Liver (tissue), 3 donors: ENCODE measurements at regions not wholly inside any gene's neighbourhood (a gene's known extent, or its start where the extent isn't known, plus 50 kb on each side); places are given as distances from the start of the nearest gene placed in this dataset.

Experiments
- HNF4G ChIP-seq: IDR thresholded peaks from 2 replicates; pipeline ENCODE4 v1.6.1; 2016; ENCODE audit warnings: antibody characterized with exemption
- TAF1 ChIP-seq: conservative IDR thresholded peaks from 2 replicates; pipeline ENCODE4 v1.6.1; 2016; ENCODE audit warnings: antibody characterized with exemption, mild to moderate bottlenecking
- TF ChIP-seq, protein P1 (sequence below): IDR thresholded peaks from 2 replicates; pipeline ENCODE4 v1.6.1; 2016; ENCODE audit warnings: antibody characterized with exemption
- TF ChIP-seq, protein P2 (sequence below): fragments of 150-350 bp; IDR thresholded peaks from 2 replicates; pipeline ENCODE4 v1.5.1; 2017; ENCODE audit warnings: improper control_type of control experiment, low read depth, low read length; ENCODE audit not compliant: missing input control
- TF ChIP-seq, protein P3 (sequence below): IDR thresholded peaks from 2 replicates; pipeline ENCODE4 v1.6.1; 2016; ENCODE audit warnings: antibody characterized with exemption
- donor health status: healthy.
- donor health status: healthy.

DNA sequence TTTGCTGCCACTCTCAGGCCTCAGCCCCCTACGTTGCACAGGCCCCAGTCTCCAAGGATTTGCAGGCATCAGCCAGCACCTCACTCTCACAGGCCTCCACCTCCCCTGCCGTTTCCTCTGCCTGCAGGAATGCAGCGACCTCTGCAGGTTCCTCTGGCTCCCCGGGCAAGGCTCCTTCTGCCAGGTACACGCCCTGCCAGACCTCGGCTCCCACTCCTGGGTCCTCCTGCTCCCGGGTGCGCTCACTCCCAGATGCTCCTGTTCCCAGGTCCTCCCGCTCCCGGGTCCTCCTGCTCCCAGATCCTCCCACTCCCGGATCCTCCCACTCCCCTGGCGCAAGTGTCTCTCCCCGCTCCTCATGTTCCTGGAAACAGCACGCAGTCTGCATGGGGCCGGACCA lies 144.4 kb upstream of the RADX start:
- TF ChIP-seq HNF4G (no peak), TAF1 (no peak)
- TF ChIP-seq, protein P1, sequence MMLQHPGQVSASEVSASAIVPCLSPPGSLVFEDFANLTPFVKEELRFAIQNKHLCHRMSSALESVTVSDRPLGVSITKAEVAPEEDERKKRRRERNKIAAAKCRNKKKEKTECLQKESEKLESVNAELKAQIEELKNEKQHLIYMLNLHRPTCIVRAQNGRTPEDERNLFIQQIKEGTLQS: no peak
- TF ChIP-seq, protein P2, sequence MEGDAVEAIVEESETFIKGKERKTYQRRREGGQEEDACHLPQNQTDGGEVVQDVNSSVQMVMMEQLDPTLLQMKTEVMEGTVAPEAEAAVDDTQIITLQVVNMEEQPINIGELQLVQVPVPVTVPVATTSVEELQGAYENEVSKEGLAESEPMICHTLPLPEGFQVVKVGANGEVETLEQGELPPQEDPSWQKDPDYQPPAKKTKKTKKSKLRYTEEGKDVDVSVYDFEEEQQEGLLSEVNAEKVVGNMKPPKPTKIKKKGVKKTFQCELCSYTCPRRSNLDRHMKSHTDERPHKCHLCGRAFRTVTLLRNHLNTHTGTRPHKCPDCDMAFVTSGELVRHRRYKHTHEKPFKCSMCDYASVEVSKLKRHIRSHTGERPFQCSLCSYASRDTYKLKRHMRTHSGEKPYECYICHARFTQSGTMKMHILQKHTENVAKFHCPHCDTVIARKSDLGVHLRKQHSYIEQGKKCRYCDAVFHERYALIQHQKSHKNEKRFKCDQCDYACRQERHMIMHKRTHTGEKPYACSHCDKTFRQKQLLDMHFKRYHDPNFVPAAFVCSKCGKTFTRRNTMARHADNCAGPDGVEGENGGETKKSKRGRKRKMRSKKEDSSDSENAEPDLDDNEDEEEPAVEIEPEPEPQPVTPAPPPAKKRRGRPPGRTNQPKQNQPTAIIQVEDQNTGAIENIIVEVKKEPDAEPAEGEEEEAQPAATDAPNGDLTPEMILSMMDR: no peak
- TF ChIP-seq, protein P3, sequence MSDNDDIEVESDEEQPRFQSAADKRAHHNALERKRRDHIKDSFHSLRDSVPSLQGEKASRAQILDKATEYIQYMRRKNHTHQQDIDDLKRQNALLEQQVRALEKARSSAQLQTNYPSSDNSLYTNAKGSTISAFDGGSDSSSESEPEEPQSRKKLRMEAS: no peak
